ENCODE measurements at regions not wholly inside any gene's neighbourhood (a gene's known extent, or its start where the extent isn't known, plus 50 kb on each side); places are given as distances from the start of the nearest gene placed in this dataset.

- H3K4me1 ChIP-seq (replicated peaks in 1 of 2), result no peaks in the 10 kb centered on the region
- H3K36me3 ChIP-seq (replicated peaks in 1 of 2), result no peaks in the 10 kb centered on the region
- intact Hi-C loops (cut with DNase I), result no loop called here
- H3K27me3 ChIP-seq, result no peaks in the 10 kb centered on the region
- H3K27ac ChIP-seq, result no peak overlapping the region
- TF ChIP-seq POLR2A (IDR thresholded peaks at IDR 0.05) (no peak), CTCF (IDR thresholded peaks at IDR 0.05) (no peak)
- H3K9me3 ChIP-seq (replicated peaks in 1 of 3), result no peaks in the 10 kb centered on the region
- DNase-seq, result no peak
- no peak overlapping the region for H3K4me3 ChIP-seq
- 65 to 95% (median 78%) methylated on average over 2 to 6 of the region's 6 CpGs for WGBS, 4 donors
These were observed 172.6 kb upstream of the VCX3A start for GRCh38 chrX:6707497-6707896.

GRCh38 chrX:6701085-6701484 is 166.2 kb upstream of the VCX3A start:
- peak in 1 of 7 donors; percentile 46 for DNase-seq
- H3K4me3 ChIP-seq, result no peak overlapping the region
- intact Hi-C loops (cut with DNase I), result no loop called here
- H3K9me3 ChIP-seq (replicated peaks in 1 of 3), result no peaks in the 10 kb centered on the region
- WGBS, 4 donors, result 76 to 78% (median 78%) methylated on average over 4 of the region's 4 CpGs
- H3K27me3 ChIP-seq, result no peaks in the 10 kb centered on the region
- no peaks in the 10 kb centered on the region for H3K36me3 ChIP-seq (replicated peaks in 1 of 2)
- H3K4me1 ChIP-seq (replicated peaks in 1 of 2), result no peaks in the 10 kb centered on the region
- no peak overlapping the region for H3K27ac ChIP-seq
- TF ChIP-seq CTCF (IDR thresholded peaks at IDR 0.05), result no peak
- no peak for TF ChIP-seq POLR2A (IDR thresholded peaks at IDR 0.05)

DNA sequence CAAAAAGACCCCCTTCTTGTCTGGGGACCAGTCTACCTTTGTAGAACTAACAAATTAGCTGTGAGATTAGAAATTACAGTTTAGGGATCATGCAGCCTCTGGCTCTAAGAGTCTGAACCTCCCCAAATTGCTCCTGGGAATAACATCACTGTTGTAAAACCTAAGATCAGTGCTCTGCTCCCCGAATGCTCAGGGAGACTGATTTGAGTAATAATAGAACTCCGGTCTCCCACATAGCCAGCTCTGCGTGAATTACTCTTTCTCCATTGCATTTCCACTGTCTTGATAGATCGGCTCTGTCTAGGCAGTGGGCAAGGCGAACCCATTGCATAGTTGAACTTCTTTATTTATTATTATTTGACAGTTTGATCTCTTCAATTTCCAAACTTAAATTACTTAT is 160.8 kb upstream of the VCX3A start:
- Histone ChIP-seq H3K36me3 (replicated peaks in 1 of 2) (no peaks in the 10 kb centered on the region), H3K4me1 (replicated peaks in 1 of 2) (no peaks in the 10 kb centered on the region), H3K9me3 (replicated peaks in 1 of 3) (no peaks in the 10 kb centered on the region), H3K4me3 (no peak overlapping the region), H3K27ac (no peak overlapping the region), H3K27me3 (no peaks in the 10 kb centered on the region)
- 56 to 77% (median 64%) methylated on average over 5 of the region's 5 CpGs for WGBS, 4 donors
- DNase-seq, result no peak
- intact Hi-C loops (cut with DNase I), result no loop called here
- TF ChIP-seq POLR2A (IDR thresholded peaks at IDR 0.05) (no peak), CTCF (IDR thresholded peaks at IDR 0.05) (no peak)

- intact Hi-C loops (cut with DNase I), result no loop called here
- no peak for DNase-seq
- WGBS, 4 donors, result 66 to 80% (median 66%) methylated on average over 4 of the region's 4 CpGs
- Histone ChIP-seq H3K27me3 (no peaks in the 10 kb centered on the region), H3K9me3 (replicated peaks in 1 of 3) (no peaks in the 10 kb centered on the region), H3K4me3 (no peak overlapping the region), H3K27ac (no peak overlapping the region), H3K4me1 (replicated peaks in 1 of 2) (no peaks in the 10 kb centered on the region), H3K36me3 (replicated peaks in 1 of 2) (no peaks in the 10 kb centered on the region)
- TF ChIP-seq POLR2A (IDR thresholded peaks at IDR 0.05), result no peak
- TF ChIP-seq CTCF (IDR thresholded peaks at IDR 0.05), result no peak
These were observed 160.1 kb upstream of the VCX3A start for GRCh38 chrX:6694977-6695376.

Measured in adrenal gland (tissue), 9 donors.